Fibroblast of gingiva (primary cell): ENCODE measurements at regions not wholly inside any gene's neighbourhood (a gene's known extent, or its start where the extent isn't known, plus 50 kb on each side); places are given as distances from the start of the nearest gene placed in this dataset.

Experiments used
- DNase-seq: peaks from one replicate; pipeline ENCODE4 v3.0.0-alpha.2; 2011; ENCODE audit warnings: low read depth

DNA sequence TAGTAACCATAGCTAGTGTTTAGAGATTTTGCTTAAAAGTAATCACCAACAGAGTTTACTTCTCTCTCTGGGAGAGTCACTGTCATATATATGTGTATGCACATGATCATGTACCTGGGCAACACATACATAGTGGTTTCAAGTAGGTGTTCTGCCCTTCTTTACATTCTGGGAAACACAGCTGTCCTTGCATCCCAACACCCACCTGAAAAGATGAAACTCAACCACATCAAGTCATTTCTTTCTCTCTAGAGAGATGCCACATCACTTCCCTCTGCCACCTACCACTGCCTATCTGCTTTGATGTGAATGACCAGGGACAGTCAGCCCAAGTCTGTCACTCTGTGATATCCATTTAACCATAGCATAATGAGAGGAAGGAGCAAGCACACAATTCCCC is 155.8 kb upstream of the GADL1 start:
- DNase-seq: no peak

DNA sequence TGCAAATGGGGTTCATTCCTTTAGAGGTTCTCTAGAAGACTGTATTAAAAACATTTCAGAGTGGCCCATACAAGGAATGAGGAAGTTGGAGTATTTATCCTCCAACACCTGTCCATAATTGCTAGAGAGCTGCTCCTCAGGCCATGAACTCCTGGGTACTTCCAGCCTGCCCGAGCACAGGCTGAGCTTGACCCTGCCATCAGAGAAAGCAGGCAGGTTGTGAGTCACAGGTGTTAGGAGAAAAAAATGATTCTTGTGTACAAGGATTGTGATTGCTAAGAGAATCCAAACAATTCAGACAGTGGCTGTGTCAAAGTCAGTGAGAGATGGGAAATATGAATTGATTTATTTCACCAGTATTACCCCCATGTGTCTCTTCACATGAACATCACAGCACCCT is 156.8 kb upstream of the GADL1 start:
- no peak for DNase-seq

DNA sequence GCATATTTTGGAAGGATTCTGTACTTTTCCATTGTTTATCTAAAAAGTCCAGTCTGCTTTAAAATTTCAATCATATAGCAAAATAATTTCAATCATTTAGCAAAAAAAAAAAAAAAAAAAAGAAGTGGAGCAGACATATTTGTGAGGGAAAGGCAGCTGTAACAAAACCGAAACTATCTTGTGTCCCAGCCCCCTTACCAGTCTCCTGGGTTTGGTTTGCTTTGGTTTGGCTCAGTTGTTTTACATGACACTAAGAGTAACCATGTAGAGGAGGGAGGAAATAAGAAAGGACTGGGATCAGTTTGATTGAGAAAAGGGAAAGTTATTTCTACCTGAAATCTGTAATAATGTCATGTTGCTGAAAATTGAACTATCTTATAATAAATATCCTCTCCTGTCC is 158.8 kb upstream of the GADL1 start:
- DNase-seq: no peak

DNA sequence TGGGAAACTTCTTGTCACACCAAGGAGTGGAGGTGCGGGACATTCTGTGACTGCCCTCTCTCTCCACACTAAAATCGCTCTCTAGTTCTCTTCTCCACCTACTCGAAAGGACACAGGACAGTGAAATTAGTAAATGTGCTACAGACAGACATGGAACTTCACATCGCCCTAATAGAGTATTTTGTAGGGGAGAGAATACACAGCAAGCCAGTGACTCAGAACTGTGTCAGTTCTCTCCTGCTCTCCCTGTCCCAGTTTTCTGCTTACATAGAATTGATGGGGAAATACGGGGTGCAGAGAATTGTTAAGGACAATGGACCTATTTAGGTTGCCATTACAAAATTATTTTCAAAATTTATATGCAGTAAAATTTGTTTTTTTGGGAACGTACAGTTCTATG is 159.6 kb upstream of the GADL1 start:
- no peak for DNase-seq

DNA sequence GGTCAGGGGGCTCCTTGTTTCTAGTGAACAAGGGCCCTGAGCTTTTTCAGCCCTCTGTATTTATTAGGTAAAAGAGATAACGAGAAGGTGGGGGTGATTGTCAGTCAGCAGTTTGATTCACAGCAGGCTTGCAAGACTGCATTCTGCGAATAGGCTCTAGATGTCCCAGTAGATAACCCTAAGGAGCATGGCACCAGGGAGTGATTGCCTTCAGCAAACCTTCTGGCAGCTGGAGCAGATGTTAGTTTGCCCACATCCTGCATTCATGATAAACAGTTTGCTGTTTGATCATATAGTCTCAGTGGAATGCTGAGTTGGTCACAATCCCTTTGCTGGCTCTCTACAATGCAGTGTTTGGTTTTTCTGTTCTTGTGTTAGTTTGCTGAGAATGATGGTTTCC is 161.3 kb upstream of the GADL1 start:
- no peak for DNase-seq

DNA sequence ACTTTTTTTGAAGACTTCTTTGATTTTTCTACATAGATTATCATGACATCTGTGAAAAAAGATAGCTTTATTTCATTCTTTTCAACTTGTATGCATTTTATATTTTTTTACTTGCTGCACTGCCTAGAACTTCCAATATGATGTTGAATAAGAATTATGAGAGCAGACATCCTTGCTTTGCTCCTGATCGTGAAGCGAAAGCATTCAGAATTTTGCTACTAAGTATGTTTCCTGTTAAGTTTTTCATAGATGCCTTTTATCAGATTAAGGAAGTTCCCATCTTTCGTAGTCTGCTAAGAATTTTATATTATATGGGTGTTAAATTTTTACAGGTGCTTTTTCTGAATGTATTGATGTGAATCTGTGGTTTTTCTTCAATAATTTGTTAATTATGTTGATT is 163.4 kb upstream of the GADL1 start:
- no peak for DNase-seq

DNA sequence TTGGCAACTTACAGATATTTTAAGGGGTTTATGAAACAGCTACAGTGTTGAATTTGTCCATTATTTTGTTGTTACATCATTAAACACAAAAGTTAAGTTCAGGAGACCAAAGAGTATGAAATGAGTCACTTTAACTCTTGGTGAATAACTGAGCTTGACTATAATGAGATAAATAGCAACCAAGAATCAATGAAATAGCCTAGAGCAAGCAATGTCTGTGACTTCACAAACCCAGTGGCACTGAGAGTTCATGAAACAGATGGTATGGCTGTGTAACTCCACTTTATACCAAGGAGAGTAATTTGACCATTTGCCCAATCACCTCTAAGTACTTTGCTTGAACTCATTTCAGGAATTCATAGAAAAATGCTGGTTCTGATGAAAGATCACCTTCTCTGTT is 169.6 kb upstream of the GADL1 start:
- peak; percentile 12 for DNase-seq

DNA sequence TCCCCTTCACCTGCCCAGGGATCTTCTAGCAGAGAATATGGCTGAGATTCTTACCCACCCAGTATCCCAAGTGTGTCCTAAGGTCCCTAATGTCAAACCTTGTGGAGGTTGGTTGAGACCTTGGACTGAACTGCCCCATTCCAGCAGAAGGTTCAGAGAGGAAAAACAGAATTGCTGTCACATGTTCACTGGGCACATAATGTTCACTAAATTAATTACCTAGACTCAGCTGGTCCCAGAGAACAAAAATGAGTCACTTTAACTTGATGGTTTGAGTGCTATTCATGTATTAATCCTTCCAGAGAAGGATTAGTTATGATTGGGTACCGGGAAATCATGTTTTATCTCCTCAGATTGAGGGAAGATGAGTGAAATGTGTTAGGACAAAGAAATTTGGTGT is 171.3 kb upstream of the GADL1 start:
- DNase-seq: no peak

DNA sequence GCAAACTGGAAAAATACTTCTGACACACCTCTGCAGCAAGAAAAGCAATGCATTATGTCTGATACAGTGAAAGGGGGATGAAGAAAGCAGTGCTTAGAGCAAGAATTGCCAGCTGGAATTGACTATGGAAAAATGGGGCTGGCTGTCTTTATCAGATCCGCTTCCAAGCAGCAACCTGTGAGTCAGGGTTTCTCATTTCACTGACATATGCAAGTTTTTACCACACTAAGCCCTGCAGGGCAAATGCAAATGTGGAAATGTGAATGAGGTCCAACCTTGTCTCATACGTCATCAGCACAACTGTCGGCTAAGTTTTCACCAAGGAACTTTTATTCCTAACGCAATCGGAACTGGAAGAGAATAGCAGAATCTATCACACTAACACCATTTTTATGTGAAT is 172.5 kb upstream of the GADL1 start:
- peak; percentile 98 for DNase-seq

DNA sequence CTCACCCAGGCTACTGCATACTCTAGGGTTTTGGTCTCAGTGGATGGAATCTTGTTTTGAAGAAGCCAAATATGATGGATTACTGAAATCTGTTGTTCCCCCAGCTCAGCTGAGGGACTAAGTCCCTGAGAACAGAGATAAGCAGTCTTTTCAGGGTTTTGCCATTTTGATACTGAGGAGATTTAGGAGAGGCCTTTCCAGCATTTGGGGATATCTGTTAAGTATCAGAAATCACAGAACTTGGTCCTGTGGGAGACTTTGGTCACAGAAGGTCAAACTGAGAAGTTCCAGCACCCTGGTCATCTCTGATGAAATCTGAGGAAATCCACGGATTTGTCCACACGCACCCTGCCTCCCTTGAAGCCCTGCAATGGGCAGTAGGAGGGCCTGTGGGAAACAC is 181.0 kb upstream of the GADL1 start:
- DNase-seq: no peak

DNA sequence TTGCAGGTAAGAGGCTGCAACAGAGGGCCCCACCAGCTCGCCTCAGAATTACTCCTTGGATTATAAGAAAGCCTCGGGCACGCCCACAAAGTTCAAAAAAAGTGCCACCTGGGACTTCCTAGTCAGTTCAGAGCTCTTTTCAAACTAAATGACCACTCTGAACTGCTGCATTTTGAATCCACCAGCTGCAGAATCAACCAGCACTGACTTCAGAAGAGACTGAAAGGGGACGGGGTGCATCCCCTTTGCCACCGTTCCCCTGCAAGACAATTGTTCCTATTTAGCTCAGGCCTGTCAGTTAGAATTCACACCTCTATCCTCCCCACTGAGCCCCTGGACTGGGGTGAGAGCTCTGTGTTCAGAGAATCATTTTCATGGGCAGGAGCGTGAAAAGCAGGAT is 181.4 kb upstream of the GADL1 start:
- no peak for DNase-seq

DNA sequence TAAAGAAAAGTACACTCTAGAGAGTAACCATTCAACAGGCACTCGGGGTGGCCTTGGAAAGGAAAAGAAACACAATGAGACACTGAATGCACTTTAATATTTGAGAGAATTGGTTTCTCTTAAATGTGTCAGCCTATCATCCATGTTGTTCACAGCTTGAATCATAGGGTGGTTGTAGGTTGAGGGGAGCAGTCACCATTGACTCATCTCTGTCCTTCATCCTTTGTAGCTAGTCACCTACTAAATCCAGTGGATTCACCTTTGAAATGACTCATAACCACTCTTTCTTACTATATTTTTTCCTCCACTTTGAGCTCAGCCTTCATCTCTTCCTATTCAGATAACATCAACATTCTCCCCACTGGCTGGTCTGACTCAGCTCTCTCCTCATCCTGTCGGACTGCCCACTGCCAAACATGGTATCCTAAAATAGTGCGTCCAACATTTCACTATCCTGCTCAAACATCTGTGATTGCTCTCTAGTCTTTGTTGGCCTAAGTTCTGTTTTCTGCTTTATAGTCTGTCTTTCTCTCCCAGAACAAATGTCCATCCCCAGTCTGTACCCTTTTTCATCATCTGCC is 182.7 kb upstream of the GADL1 start:
- peak; percentile 64 for DNase-seq

DNA sequence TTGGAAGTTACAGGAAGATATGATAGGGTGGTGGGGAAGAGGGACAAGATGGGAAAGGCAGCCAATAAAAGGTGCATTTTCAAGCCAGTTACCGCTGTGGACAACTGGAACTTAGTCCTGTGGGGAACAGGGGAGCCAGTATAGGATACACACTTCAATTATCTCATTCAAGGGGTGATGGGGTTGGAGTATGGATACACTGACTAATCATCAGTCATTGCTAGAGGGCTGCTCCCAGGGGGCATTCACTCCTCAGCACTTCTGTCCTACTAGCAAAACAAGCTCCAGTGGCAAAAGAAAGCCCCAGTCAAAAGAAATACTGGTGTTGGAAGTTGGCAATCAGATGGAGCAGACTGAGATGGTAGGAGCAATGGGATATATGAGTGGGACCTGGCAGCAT is 183.4 kb upstream of the GADL1 start:
- DNase-seq: no peak

DNA sequence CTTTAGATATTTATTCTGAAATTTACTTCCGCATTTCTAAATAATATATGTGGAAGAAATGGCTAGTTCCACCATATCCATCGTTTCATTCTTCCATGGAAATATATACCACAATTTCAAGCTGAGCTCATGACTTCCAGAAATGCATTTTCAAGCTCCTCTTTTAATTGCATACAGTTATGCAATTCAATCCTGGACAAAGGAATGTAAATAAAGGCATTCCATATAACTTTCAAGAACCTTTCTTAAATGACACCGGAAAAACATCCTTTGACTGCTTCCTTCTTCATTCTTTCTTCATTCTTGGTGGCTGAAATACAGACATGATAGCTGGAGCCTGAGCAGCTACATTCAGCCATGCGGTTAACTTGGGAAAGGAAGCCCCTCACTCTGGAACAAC is 185.2 kb upstream of the GADL1 start:
- DNase-seq: peak; percentile 20

DNA sequence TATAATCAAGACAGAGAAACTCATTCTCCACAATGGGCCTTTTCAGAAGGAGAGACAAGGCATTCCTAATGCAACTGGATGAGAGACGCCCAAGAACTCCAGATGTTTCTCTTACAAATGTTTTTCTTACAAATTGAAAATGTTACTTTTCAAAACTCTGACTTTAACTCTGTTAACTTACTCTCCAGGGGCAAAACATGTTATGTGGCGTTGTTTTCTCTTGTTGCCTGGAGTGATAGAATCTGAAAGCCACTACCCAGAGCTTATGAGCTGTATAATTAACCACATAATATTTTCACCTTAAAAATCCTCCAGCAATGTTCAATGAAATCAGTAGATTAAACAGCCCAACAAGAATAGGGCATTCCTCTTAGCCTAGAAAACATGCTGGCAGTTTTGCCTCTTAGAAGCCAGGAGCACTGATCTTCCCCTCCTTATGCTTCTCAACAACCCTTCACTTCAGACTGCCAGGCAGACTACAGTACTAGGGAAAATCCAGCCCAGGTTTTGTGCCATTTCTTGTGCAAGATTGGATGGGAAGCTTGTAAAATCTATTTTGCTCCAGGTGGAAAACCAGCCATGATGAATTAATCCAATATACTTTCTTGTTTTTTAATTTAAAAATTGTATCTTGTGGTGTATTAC is 186.7 kb upstream of the GADL1 start:
- DNase-seq: no peak

DNA sequence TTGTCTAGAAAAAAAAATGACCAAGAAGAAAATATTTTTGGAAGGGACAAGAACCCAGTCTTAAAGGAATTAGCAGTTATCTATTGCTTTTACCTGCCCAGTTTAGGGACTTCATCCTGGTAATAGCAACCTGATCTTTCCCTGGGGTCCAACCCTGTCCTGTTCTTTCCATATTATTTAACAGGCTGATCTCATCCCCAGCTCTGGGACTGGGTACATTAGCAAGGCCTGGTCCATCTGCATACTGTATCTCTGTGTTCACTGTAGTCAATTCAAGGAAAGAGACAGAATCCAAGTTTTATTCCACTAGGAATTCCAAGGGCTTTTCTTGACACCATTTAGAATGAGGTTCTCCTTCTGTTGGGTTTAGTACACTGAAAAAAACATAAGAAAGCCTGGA is 191.7 kb upstream of the GADL1 start:
- no peak for DNase-seq

DNA sequence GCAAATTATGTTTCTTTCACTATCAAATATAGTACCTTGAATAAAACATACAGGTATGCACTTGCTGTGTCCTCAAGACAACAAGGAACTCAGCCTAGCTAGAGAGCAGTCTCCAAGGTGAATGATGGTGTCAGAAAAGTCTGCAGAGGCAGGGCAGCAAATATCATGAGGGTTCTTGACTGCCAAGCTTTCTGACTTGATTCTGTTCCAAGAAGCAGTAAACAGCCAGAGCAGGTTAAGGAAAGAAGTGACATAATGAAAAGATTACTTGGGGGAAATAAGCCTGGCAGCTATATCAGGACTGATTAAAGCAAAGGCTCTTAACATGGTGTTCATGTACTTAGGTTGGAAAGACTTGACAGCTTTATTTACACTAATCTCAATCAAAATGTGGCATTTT is 192.2 kb upstream of the GADL1 start:
- DNase-seq: no peak

DNA sequence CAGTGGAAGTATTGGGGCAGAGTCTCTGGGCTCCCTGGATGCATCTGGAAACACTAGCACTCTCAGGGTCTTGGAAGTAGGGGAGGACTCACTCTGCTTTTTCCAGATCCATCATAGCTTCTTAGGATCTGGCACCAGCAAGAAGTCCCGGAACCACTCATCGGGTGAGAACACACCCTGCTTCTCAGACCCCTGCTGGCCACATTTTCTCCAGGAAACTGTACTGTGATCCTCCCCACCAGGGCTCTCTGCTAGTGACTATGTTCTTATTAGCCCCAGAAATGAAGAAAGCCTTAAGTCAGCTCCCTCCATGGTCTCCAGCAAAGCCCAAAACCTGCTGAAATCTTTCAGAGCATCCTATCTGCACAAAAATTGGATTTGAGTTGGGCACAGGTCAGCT is 197.3 kb upstream of the GADL1 start:
- no peak for DNase-seq

DNA sequence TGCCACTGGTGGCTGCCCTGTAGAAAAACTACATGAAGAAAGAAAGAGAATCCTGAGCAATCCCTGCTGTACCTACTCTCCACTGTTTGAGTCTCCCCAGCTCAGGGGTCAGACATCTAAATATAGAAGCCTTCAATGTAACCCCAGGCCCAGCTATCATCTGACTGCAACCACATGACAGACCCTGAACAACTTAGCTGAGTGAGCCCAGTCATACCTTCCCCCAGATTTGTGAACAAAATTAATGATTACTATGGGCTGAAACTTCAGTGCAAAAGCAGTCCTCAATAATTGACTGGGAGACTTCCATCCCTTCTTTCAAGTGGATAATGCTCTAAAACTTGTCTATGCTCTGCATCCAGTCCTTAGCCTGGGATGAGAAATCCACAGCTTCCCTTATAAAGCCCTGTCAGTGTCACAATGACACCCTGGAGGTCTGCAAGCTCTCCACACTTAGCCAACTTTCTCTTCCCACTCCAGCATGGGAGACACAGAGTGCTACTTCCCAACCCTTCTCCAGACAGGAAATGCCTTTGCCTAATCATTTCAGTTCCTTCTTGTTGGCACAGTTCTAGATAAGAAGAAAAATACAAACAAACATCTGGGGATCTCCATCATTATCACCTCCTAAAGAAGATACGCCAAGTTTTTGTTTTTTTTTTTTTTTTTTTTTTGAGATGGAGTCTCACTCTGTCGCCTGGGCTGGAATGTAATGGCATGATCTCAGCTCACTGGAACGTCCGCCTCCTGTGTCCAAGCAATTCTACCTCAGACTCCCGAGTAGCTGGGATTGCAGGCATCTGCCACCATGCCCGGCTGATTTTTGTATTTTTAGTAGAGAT is 198.5 kb upstream of the GADL1 start:
- peak; percentile 50 for DNase-seq

DNA sequence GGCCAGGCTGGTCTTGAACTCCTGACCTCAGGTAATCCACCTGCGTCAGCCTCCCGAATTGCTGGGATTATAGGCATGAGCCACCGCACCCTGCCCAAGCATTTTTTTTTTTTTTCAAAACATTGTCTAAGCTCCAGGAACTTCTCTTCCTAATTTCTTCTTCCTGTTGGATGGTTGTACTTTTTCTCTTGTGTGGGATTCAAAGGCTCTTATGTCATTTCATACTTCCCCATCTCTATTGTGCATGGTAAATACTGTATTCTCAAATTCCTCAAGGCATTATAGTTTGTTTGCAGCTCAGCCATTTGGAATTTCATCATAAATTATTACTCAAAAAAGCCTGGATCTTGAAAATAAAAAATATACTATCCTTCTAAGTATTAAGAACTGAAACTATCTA is 199.1 kb upstream of the GADL1 start:
- DNase-seq: no peak

DNA sequence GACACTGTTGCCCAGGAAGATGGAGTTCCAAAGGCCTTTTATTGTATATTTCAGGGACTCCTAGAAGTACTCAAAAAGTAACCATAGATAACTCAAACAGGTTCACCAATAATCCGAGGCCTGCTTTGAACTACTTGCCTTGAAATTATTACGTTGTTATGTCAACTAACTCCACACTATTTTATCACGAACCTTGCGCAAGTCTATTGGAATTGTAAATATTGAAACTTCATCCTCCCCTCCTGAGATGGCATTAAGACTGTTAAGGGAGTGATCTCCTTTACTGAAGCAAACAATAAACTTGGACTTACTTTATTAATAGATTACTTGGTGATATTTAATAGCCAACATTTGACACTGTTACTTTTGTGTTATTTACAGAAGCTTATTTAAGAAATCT is 199.6 kb upstream of the GADL1 start:
- DNase-seq: no peak

DNA sequence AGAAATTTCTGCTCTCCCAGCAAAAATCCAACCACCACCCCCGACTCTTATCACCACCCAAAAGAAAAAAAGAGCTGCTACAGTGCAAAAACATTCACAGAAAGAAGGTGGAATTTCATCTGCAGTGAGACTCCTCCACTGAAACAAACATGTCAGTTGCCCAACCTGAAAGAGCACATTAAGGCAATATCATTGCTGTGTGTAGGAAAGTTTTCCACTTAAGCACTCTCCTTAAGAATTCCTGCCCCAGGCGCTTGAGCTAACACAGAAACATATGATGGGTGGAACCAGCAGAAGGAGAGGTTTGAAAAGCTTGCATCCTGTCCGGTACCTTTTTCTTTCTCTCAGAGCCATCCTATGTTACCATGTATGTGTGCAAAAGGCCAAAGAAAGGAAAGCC is 200.8 kb upstream of the GADL1 start:
- DNase-seq: no peak

DNA sequence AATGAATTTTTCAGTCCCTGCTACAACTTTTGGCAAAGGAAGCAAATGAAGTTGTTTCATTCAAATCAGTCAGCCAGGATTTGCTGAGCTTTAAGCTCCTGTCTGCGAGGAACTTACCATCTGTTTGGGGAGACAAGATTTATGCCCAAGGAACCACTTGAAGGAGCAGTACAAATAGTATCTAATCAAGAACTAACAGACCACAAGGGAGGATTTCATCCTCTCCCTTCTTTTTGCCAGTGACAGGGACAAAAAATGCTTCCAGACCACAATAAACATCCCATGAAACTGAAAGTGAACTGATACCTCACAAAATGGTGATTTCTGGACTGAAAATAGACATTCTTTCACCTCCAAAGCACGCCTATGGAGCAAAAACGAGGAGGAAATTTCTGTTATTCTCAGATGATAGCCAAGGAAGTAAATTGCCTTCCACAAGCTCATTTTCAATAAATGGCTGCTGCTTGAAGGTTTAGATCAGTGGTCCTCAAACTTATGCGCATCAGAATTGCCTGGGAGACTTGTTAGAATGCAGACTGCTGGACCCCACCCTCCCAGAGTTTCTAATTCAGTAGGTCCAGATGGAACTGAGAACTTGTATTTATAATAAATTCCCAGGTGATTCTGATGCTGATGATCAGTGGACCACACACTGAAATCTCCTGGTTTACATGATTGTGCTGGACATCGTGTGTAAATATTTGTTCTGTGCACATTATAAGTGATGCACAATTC is 202.4 kb upstream of the GADL1 start:
- DNase-seq: no peak
